Activated CD8-positive, alpha-beta memory T cell treated with anti-CD3 and anti-CD28 coated beads, Interleukin-2, amount 50 U/mL, for 24 hours (primary cell): ENCODE measurements at regions not wholly inside any gene's neighbourhood (a gene's known extent, or its start where the extent isn't known, plus 50 kb on each side); places are given as distances from the start of the nearest gene placed in this dataset.

ENCODE experiments used
- DNase-seq: peaks from one replicate; pipeline ENCODE4 v3.0.0-alpha.2; 2020; ENCODE audit errors: extremely low read depth

- no peak for DNase-seq
Measured at GRCh38 chr3:181764544-181764943, 52.8 kb downstream of the SOX2 start.

- DNase-seq = no peak
Measured at GRCh38 chr3:181770296-181770695, 58.6 kb downstream of the SOX2 start.

- DNase-seq = no peak
Measured at GRCh38 chr3:181771120-181771519, 59.4 kb downstream of the SOX2 start.

GRCh38 chr3:181772166-181772565 lies 60.4 kb downstream of the SOX2 start:
- DNase-seq = no peak

DNA sequence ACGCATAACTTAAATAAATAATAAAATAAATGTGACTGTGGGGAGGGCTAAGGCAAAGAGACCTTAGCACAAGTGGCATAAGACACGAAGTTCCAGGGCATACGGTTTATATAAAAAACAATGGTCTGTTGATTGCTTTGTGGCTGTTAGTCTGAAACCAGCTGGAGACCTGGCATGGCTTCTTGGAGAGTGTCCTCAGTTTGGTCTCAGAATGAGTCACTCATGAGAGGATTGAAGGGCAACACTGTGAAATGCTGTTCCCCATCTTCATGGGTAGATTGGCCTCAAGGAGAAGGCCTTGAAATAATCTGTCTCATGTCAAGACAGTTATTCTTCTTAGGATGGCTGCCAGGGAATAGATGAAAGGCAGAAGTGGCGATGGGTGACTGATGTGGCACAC lies 62.2 kb downstream of the SOX2 start:
- no peak for DNase-seq

GRCh38 chr3:181782306-181782954 lies 70.7 kb downstream of the SOX2 start:
- no peak for DNase-seq

DNA sequence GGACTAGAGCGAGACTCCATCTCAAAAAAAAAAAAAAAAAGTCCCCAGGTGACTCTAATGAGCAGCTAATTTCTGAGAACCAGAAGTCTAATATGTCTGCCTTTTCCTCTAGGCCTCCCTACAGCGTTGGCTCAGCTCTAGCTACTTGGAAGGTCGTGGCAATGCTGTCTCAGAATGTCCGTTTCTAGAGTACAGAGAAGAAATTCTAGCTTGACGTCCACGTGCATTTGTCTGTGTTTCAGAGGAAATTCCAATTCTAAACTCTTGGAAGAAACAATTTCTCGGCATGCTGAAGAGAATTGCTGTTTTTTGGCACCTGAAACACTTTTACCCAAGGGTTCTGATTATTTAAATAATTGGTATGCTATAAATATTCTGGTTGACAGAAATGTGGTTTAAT lies 78.8 kb downstream of the SOX2 start:
- DNase-seq = no peak

DNA sequence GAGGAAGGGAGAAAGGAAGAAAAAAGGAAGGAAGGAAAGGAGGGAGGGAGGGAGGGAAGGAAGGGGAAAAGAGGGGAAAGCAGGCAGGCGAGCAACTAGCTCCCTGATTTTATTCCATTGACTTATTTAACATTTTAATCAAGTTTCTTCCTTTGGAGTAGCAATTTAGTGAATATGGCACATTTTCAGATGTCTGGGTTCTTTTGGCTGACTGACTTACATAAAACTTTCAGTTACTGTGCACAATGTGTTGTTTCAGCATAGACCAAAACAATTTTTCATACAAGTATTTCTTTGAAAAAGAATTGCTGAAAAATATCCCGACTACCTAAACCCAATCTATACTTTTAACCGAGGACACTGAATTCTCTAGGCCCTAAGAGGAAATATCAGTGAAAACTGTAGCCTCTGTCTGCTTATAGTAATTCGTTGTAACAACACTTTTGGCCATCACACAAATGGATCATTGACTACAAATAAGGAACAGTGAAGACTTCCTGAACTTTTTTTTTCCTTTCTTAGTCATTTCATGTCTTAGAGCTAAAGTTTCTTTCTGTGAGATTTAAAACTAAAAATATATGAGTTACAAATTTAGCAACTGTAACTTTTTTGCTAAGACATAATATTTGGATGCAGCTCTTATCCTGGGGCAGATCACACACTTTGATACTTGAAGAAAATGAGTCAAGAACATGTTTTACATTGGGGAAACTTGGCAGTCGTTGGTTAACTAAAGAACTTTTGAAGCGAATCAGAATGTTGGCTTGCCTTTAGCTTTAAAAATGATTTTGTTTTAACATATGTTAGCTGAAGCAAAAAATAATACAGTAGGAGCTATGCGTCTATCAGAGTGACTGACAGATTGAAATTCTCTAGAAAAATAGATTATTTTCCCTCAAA lies 79.6 kb downstream of the SOX2 start:
- no peak for DNase-seq

DNA sequence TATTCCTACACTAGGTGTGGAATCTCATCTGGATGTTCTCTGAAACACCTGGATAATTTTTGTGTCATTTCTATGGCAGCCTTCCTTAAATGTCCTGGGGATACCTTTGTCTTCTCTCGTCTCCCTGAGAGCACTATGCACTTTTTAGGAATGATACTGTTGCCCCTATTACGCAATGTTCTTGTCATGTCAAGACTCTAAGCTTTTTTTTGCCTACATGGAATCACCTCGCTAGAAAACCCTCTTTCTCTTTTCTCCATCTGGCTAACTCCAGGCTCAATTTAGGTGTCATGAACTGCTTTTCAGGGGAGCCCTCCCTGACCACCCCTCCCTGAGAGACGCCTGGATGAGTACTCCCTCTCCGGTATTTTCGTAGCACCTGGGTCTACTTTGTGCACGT lies 81.3 kb downstream of the SOX2 start:
- DNase-seq = no peak

GRCh38 chr3:181794011-181794790 lies 82.5 kb downstream of the SOX2 start:
- no peak for DNase-seq

GRCh38 chr3:181796641-181797040 lies 84.9 kb downstream of the SOX2 start:
- no peak for DNase-seq

DNA sequence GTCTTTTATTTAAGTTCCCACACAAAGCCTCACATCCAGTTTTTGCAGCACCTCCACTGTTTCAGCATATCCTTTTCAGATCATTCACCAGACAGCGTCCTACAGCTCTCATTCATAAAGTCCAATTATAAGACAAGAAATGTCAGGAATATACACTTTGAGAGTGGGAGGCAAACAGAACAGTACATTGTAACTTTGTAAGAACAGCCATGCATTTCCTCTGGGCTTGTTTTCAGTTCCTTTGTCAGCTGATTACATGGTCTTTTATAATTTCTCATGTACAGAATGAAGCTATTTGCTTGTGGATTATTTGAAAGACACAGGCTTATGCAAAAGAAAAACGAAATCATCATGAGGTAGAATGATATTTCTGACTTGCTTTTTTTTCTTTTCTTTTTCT lies 85.7 kb downstream of the SOX2 start:
- no peak for DNase-seq

- no peak for DNase-seq
Measured at GRCh38 chr3:181805703-181806102, 94.0 kb downstream of the SOX2 start.

- DNase-seq = no peak
Measured at GRCh38 chr3:181808053-181808452, 96.3 kb downstream of the SOX2 start.

DNA sequence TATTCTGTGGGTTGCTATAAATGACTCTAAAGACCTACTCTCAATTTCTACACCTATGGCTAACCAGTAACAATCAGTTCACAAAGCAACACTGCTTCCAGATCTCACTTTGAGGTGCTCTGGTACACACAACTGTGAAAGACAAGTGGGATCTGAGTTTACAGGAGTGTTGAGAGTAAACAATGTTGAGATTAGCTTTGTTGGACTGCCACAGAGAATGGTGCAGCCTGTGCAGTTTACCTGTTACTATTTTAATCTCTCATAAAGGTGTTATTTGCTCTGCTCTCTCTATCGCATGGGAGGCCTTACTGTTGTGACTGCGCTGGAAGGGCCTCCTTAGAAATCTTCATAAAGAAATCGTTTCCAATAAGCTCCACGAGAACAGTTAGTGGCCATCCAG lies 112.0 kb downstream of the SOX2 start:
- DNase-seq = no peak

GRCh38 chr3:181824961-181825360 lies 113.2 kb downstream of the SOX2 start:
- no peak for DNase-seq

GRCh38 chr3:181839039-181839915 lies 127.6 kb downstream of the SOX2 start:
- DNase-seq = no peak

DNA sequence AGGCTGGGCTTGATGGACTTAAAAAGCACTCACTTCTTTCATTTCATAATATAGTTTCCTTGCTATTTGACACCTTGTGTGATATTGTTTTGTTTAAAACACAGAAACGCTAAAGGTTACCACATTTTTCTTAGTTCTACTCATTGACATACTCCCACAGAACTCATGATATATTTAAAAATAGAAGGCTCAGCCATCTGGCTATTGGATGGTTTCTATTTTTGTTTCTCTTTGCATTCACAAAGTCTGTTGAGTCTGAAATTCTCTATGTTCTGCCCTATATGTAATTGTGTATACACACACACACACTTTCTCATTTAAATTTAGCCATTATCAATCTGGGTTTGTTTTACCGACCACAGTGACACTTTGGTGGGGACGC lies 128.2 kb downstream of the SOX2 start:
- DNase-seq = no peak

- DNase-seq = no peak
Measured at GRCh38 chr3:181844211-181844610, 132.5 kb downstream of the SOX2 start.

GRCh38 chr3:181847276-181847675 lies 135.6 kb downstream of the SOX2 start:
- DNase-seq = no peak

- no peak for DNase-seq
Measured at GRCh38 chr3:181851063-181851462, 139.3 kb downstream of the SOX2 start.

- DNase-seq = no peak
Measured at GRCh38 chr3:181855825-181856224, 144.1 kb downstream of the SOX2 start.
